Sigmoid colon (tissue), 4 donors: ENCODE measurements at regions not wholly inside any gene's neighbourhood (a gene's known extent, or its start where the extent isn't known, plus 50 kb on each side); places are given as distances from the start of the nearest gene placed in this dataset.
"Not testable (repeated sequence)": the region's sequence is repeated elsewhere in the genome, so short reads cannot be mapped to it uniquely, and the experiment has no call there.

Source experiments
- CTCF ChIP-seq, 4 experiments: fragments of 450-650 bp in 3 of 4; fragments of 200-600 bp in 1 of 4; IDR thresholded peaks; one replicate each; pipeline ENCODE4 v1.5.1; 2016 to 2019; ENCODE audit warnings: antibody characterized with exemption in 4 of 4, mild to moderate bottlenecking in 3 of 4, moderate library complexity in 2 of 4
- POLR2A ChIP-seq, 2 donors: fragments of 450-650 bp; IDR thresholded peaks; one replicate each; pipeline ENCODE4 v1.6.1; 2016; ENCODE audit warnings: antibody characterized with exemption in 2 of 2, mild to moderate bottlenecking in 2 of 2, moderate library complexity in 2 of 2
- POLR2AphosphoS5 ChIP-seq, 4 donors: sonication (generic); formaldehyde crosslinking; IDR thresholded peaks; one replicate each; pipeline ENCODE4 v1.6.1; 2017; ENCODE audit warnings: antibody characterized with exemption in 4 of 4

GRCh38 chr17:71617767-71618166 is 503.1 kb upstream of the SOX9 start:
- not testable (repeated sequence) for TF ChIP-seq CTCF, POLR2AphosphoS5, POLR2A (IDR thresholded peaks at IDR 0.05)
